GM13977 (cell line): ENCODE measurements at regions not wholly inside any gene's neighbourhood (a gene's known extent, or its start where the extent isn't known, plus 50 kb on each side); places are given as distances from the start of the nearest gene placed in this dataset.
"Not testable (repeated sequence)": the region's sequence is repeated elsewhere in the genome, so short reads cannot be mapped to it uniquely, and the experiment has no call there.

Experiments
- DNase-seq: peaks from one replicate; pipeline ENCODE4 v3.0.0; 2012; ENCODE audit warnings: low spot score
- CTCF ChIP-seq: IDR thresholded peaks from 2 replicates; pipeline ENCODE4 v1.5.1; 2012; ENCODE audit warnings: mild to moderate bottlenecking, control low read depth; ENCODE audit not compliant: insufficient read depth; ENCODE audit errors: extremely low read depth, missing control alignments
- in situ Hi-C: fragments of 300-500 bp; cut with MboI; formaldehyde crosslinking; loops from one replicate; pipeline ENCODE4 v1.12.0; 2022; ENCODE audit warnings: low sequenced_read_pairs, low pct_unique_long_range_greater_than_20kb, mixed read lengths, inconsistent platforms; ENCODE audit not compliant: unreplicated experiment

GRCh38 chr9:135404451-135405144, 75.0 kb upstream of the PPP1R26 start:
- DNase-seq, result no peak
- TF ChIP-seq CTCF, result no peak
- in situ Hi-C loops, result loop anchor here (25.0 kb wide), 1 partner anchor 717 kb away; no protein-coding TSS in a partner anchor

DNA sequence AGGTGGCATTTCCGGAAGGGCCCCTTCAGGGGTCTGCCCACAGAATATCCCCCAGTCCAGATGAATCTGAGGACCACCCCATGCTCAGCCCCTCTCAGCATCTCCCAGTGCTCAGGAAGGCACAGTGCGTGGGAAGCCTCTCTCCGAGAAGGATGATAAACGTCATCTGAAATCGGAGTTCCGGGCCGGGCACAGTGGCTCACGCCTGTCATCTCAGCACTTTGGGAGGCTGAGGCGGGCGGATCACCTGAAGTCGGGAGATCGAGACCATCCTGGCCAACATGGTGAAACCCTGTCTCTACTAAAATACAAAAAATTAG, 74.5 kb upstream of the PPP1R26 start:
- in situ Hi-C loops, result loop anchor here (25.0 kb wide), 1 partner anchor 718 kb away; no protein-coding TSS in a partner anchor
- DNase-seq, result not testable (repeated sequence)

- no peak for TF ChIP-seq CTCF
- in situ Hi-C loops, result loop anchor here (25.0 kb wide), 1 partner anchor 721 kb away; no protein-coding TSS in a partner anchor
- no peak for DNase-seq
Observed at GRCh38 chr9:135408476-135409254, 70.9 kb upstream of the PPP1R26 start.

DNA sequence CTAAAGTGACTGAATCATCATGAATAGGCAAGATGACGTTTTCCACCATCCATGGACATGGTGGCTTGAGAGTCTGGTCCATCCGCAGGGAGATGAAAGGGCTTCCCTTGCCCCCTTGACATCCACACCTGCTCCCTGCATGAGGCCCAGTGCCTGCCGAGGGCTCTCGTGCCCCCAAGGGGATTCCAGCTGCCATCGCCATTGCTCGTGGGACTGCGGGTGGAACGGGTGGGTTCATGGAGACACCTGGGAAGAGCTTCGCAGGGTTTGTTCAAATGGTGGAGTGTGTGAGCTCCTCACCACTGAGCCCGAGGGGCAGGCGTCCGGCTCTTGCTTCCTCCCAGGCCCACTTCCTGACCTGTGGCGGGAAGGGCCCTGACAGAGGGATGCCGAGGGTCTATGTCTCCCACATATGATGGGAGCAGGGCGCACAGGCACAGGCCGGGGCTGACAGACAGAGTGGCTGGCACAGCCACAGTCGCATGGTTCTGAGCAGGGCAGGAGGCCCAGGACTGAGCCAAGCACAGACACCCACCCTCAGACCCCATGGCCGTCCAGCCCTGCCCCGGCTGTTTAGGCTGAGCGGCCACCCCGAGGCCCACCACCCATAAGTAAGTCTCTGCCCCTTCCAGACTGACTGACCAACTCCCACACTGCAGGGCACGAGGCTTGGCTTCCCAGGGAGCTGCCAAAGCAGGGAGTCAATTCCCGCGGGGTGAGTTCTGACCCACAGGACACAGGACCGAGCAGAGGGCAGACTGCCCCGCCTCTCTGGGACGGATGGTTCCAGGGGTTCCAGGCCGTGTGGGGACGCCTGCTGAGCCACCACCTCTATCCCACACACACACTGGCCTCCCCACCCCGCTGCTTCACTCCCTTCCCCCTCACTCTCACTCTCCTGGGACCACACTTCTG, 70.0 kb upstream of the PPP1R26 start:
- TF ChIP-seq CTCF, result no peak
- DNase-seq, result no peak
- in situ Hi-C loops, result loop anchor here (25.0 kb wide), 1 partner anchor 722 kb away; no protein-coding TSS in a partner anchor

GRCh38 chr9:135410421-135410820, 69.2 kb upstream of the PPP1R26 start:
- in situ Hi-C loops, result loop anchor here (25.0 kb wide), 1 partner anchor 723 kb away; no protein-coding TSS in a partner anchor
- DNase-seq, result no peak
- no peak for TF ChIP-seq CTCF

DNA sequence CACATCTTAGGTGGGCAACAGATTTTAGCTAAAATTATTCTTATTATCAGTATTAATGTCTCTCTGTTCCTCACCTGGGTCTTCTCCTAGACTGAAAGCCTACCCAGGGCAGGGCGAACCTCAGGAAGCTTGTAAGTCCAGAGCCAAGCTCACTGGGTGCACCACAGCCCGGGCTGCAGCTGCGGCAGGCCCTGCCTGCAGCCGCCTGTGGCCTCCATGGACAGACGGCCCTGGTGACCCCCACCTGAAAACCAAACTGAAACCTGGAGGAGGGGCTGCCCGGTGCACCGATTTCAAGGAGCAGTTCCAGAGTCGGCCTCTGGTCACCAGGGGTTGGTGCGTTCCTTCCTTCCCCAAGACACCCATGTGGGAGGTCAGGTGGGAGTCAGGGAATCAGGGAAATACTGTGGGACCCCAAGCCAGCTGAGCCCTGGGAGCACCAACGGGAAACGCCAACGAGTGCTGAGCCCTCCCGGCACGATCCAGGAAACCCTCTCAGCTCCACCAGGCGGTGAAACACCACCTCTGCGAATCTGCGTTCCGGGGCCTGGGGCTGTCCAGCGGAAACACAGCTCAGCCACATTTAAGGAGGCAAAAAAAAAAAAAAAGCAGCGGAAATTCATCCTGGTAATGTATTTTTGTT, 68.6 kb upstream of the PPP1R26 start:
- no peak for DNase-seq
- TF ChIP-seq CTCF, result no peak
- in situ Hi-C loops, result loop anchor here (25.0 kb wide), 1 partner anchor 724 kb away; no protein-coding TSS in a partner anchor

- not testable (repeated sequence) for DNase-seq
- in situ Hi-C loops, result loop anchor here (25.0 kb wide), 1 partner anchor 724 kb away; no protein-coding TSS in a partner anchor
Observed at GRCh38 chr9:135411605-135412004, 68.0 kb upstream of the PPP1R26 start.
